SU-DHL-6 (cell line): ENCODE measurements at regions not wholly inside any gene's neighbourhood (a gene's known extent, or its start where the extent isn't known, plus 50 kb on each side); places are given as distances from the start of the nearest gene placed in this dataset.

Source experiments
- H2AFZ ChIP-seq: fragments of 200-600 bp; sonication (generic); 2 replicates; pipeline ENCODE4 v1.6.1; 2014; ENCODE audit warnings: low read depth, mild to moderate bottlenecking, moderate library complexity, mixed read lengths, antibody characterized with exemption, low read length; ENCODE audit not compliant: severe bottlenecking
- H3F3A ChIP-seq: fragments of 200-600 bp; shearing (Covaris generic); 2 replicates; pipeline ENCODE4 v1.6.0; 2016; ENCODE audit warnings: antibody characterized with exemption, mild to moderate bottlenecking; ENCODE audit not compliant: insufficient read depth
- H3K27ac ChIP-seq: fragments of 200-600 bp; sonication (generic); 2 replicates; pipeline ENCODE4 v1.5.1; 2016; ENCODE audit warnings: low read depth, mild to moderate bottlenecking, low read length, moderate library complexity, mixed read lengths
- H3K27me3 ChIP-seq: fragments of 200-600 bp; sonication (generic), shearing (Covaris generic); 2 replicates; pipeline ENCODE4 v1.6.0; 2014; ENCODE audit warnings: mild to moderate bottlenecking, low read length
- H3K36me3 ChIP-seq: fragments of 200-600 bp; sonication (generic); 2 replicates; pipeline ENCODE4 v1.6.1; 2014; ENCODE audit warnings: mild to moderate bottlenecking, low read length, mixed read lengths
- H3K4me2 ChIP-seq: fragments of 300-600, 200-600 bp; shearing (Covaris generic), sonication (generic); 2 replicates; pipeline ENCODE4 v1.6.0; 2014; ENCODE audit warnings: low read length, low read depth, mild to moderate bottlenecking; ENCODE audit not compliant: poor library complexity, severe bottlenecking
- H3K4me3 ChIP-seq: fragments of 200-600 bp; sonication (generic); 2 replicates; pipeline ENCODE4 v1.5.1; 2014; ENCODE audit warnings: antibody characterized with exemption, low read length, mild to moderate bottlenecking, mixed read lengths; ENCODE audit not compliant: insufficient read depth, poor library complexity, severe bottlenecking
- H3K79me2 ChIP-seq: fragments of 200-600 bp; sonication (generic); 2 replicates; pipeline ENCODE4 v1.6.1; 2014; ENCODE audit warnings: mild to moderate bottlenecking, low read length, moderate library complexity; ENCODE audit not compliant: insufficient read depth
- H3K9ac ChIP-seq: fragments of 200-600 bp; sonication (generic); 2 replicates; pipeline ENCODE4 v1.7.0; 2014; ENCODE audit warnings: mild to moderate bottlenecking, low read length
- H3K9me2 ChIP-seq: fragments of 200-600 bp; sonication (generic); replicated peaks from 2 replicates; pipeline ENCODE4 v1.6.1; 2014; ENCODE audit warnings: low read length; ENCODE audit not compliant: insufficient read depth
- H3K9me3 ChIP-seq: fragments of 200-600 bp; sonication (generic); 2 replicates; pipeline ENCODE4 v1.6.1; 2014; ENCODE audit warnings: low read length, mixed read lengths; ENCODE audit not compliant: insufficient read depth
- H4K20me1 ChIP-seq: fragments of 200-600 bp; sonication (generic); 2 replicates; pipeline ENCODE4 v1.6.1; 2014; ENCODE audit warnings: low read depth, mild to moderate bottlenecking, antibody characterized with exemption, low read length, moderate library complexity, mixed read lengths
- CTCF ChIP-seq: fragments of 200-600 bp; sonication (generic); IDR thresholded peaks from one replicate; pipeline ENCODE4 v1.5.1; 2017; ENCODE audit warnings: antibody characterized with exemption, mild to moderate bottlenecking, low read length, moderate library complexity; ENCODE audit not compliant: insufficient read depth, poor library complexity, severe bottlenecking
- EZH2phosphoT487 ChIP-seq: fragments of 200-600 bp; sonication (generic), shearing (Covaris generic); conservative IDR thresholded peaks from 2 replicates; pipeline ENCODE4 v1.6.1; 2018; ENCODE audit warnings: mild to moderate bottlenecking, antibody characterized with exemption, low read length, moderate library complexity, mixed read lengths

GRCh38 chr12:132416827-132417226 lies 73.1 kb upstream of the FBRSL1 start:
- Histone ChIP-seq H3K9me3 (no peaks in the 10 kb centered on the region), H3K36me3 (no peaks in the 10 kb centered on the region), H3K79me2 (no peaks in the 10 kb centered on the region), H3K4me2 (no peak overlapping the region), H3K4me3 (no peak overlapping the region), H3F3A (no peaks in the 10 kb centered on the region), H3K9me2 (no peaks in the 10 kb centered on the region), H4K20me1 (no peaks in the 10 kb centered on the region), H2AFZ (no peak overlapping the region), H3K27ac (no peak overlapping the region), H3K27me3 (no peaks in the 10 kb centered on the region), H3K9ac (no peak overlapping the region)
- TF ChIP-seq CTCF, result no peak

GRCh38 chr12:132416121-132416673 lies 73.8 kb upstream of the FBRSL1 start:
- H3K27me3 ChIP-seq, result no peaks in the 10 kb centered on the region
- TF ChIP-seq CTCF (no peak), EZH2phosphoT487 (no peak)
- H3K79me2 ChIP-seq, result no peaks in the 10 kb centered on the region
- H4K20me1 ChIP-seq, result no peaks in the 10 kb centered on the region
- H3K4me2 ChIP-seq, result no peak overlapping the region
- H3K9me2 ChIP-seq, result no peaks in the 10 kb centered on the region
- H3K9me3 ChIP-seq, result no peaks in the 10 kb centered on the region
- H3K4me3 ChIP-seq, result no peak overlapping the region
- no peak overlapping the region for H2AFZ ChIP-seq
- H3K9ac ChIP-seq, result no peak overlapping the region
- no peaks in the 10 kb centered on the region for H3K36me3 ChIP-seq
- no peak overlapping the region for H3K27ac ChIP-seq
- H3F3A ChIP-seq, result no peaks in the 10 kb centered on the region

GRCh38 chr12:132415327-132416120 lies 74.4 kb upstream of the FBRSL1 start:
- no peaks in the 10 kb centered on the region for H4K20me1 ChIP-seq
- no peaks in the 10 kb centered on the region for H3K36me3 ChIP-seq
- H3F3A ChIP-seq, result no peaks in the 10 kb centered on the region
- H3K9me2 ChIP-seq, result no peaks in the 10 kb centered on the region
- no peaks in the 10 kb centered on the region for H3K9me3 ChIP-seq
- TF ChIP-seq CTCF (no peak), EZH2phosphoT487 (no peak)
- H2AFZ ChIP-seq, result no peak overlapping the region
- no peak overlapping the region for H3K4me2 ChIP-seq
- no peak overlapping the region for H3K9ac ChIP-seq
- no peaks in the 10 kb centered on the region for H3K27me3 ChIP-seq
- H3K79me2 ChIP-seq, result no peaks in the 10 kb centered on the region
- no peak overlapping the region for H3K27ac ChIP-seq
- no peak overlapping the region for H3K4me3 ChIP-seq
